Peyer's patch (tissue), 4 donors: ENCODE measurements at regions not wholly inside any gene's neighbourhood (a gene's known extent, or its start where the extent isn't known, plus 50 kb on each side); places are given as distances from the start of the nearest gene placed in this dataset.

Experiments
- POLR2A ChIP-seq, 2 donors: fragments of 450-650 bp; IDR thresholded peaks; one replicate each; pipeline ENCODE4 v1.5.1; 2017; ENCODE audit warnings: antibody characterized with exemption in 2 of 2, mild to moderate bottlenecking in 2 of 2, moderate library complexity in 2 of 2
- TF ChIP-seq, protein P1 (sequence below), 6 experiments: fragments of 450-650 bp in 4 of 6; fragments of 200-600 bp in 2 of 6; sonication (generic) in 1 of 6; IDR thresholded peaks; one replicate each; pipeline ENCODE4 v1.5.1; 2017 to 2019; ENCODE audit warnings: antibody characterized with exemption in 6 of 6, mild to moderate bottlenecking in 3 of 6, moderate library complexity in 1 of 6

DNA sequence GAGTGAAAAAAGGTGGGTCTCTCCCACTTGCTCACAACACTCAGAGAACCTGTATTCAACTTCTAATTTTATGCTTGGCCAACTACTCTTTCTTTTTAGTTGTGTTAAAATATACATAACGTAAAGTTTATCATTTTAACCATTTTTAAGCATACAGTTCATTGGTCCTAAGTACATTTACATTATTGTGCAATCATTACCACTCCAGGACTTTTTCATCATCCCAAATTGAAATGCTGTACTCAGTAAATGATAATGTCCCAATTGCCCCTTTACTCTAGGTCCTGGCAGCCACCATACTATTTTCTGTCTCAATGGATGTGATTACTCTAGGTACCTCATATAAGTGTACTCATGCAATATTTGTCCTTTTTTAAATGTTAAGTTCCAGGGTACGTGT is 212.3 kb upstream of the PLXNA2 start:
- TF ChIP-seq, protein P1, sequence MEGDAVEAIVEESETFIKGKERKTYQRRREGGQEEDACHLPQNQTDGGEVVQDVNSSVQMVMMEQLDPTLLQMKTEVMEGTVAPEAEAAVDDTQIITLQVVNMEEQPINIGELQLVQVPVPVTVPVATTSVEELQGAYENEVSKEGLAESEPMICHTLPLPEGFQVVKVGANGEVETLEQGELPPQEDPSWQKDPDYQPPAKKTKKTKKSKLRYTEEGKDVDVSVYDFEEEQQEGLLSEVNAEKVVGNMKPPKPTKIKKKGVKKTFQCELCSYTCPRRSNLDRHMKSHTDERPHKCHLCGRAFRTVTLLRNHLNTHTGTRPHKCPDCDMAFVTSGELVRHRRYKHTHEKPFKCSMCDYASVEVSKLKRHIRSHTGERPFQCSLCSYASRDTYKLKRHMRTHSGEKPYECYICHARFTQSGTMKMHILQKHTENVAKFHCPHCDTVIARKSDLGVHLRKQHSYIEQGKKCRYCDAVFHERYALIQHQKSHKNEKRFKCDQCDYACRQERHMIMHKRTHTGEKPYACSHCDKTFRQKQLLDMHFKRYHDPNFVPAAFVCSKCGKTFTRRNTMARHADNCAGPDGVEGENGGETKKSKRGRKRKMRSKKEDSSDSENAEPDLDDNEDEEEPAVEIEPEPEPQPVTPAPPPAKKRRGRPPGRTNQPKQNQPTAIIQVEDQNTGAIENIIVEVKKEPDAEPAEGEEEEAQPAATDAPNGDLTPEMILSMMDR (IDR thresholded peaks at IDR 0.05): no peak
- TF ChIP-seq POLR2A (IDR thresholded peaks at IDR 0.05): no peak
